ENCODE measurements at regions not wholly inside any gene's neighbourhood (a gene's known extent, or its start where the extent isn't known, plus 50 kb on each side); places are given as distances from the start of the nearest gene placed in this dataset.

DNA sequence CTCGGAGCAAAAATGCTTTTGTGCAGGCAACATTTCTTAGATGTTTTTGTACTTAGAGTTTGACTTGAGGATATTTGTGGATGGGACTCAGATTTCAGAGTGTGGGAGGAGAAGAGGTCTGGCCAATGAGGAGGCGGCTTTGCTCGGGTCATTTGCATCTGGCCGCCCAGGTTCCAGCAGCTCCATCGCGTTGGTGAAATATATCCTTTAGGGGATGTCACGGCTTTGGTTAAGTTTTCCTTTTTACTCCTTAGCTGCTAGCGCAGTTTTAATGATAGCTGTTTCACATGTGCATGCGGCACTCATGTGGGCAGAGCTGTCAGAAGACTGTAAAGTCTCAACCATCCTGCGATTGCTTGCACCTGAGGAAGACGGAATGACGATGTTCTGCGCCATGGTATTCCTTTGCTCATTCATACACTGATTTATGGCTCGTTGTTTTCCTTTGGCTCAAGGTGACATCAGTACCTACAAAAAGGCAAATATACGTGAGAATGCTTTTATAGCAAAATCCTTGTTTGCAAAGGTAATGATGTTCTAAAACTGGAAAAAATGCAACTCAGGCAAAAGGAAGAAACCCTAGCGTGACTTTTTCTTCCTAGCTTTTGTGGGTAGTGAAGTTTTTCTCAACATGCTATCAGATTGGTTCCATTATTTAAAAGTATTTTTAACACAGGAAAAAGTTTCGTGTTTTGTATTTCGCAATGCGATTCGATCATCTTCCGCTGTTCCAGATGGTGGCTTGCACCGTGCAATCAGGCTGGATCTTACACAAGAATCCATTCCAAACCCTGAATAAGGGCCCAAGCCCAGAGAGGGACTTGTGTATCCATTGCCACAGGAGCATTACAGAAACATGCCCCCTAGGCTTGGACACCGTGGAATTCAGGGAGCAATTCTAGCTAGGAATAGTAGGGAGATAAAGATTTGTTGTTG is 70.5 kb upstream of the ZNF516 start:
- TF ChIP-seq JUND (IDR thresholded peaks at IDR 0.05; ENCODE audit: low read depth), result no peak
- peak; percentile 85 to 88 for DNase-seq (ENCODE audit: low read depth in 1 of 2, low spot score in 1 of 2)
- in situ Hi-C loops (cut with HindIII; ENCODE audit: low pct_unique_long_range_greater_than_20kb, low sequenced_read_pairs), result no loop called here

DNA sequence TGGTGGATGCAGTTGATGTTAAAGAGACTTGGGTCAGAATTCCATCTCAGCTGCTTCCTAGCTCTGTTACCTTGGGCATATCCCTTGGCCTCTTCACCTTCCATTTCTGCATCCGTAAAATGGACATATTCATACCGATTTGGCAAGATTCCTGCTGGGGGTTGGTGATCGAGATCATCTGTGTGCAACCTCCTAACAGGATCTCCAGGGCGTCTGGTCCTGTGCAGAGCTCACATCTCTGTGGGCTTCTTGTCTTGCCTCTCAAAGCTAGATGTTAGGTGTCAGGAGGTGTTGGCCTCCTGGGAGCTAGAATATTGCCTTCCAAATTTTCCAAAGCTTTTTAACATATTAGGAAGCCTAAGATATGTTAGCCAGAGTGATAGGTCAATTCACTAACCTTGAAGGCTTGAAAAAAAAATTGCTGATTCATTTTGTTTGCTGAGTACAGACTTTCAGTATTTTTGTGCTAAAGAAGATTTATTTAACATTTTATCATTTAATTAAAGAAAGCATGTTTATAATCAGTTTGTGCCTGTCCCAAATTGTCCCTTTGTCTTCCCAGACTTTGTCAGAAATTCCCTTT is 69.7 kb upstream of the ZNF516 start:
- in situ Hi-C loops (cut with HindIII; ENCODE audit: low pct_unique_long_range_greater_than_20kb, low sequenced_read_pairs), result no loop called here

DNA sequence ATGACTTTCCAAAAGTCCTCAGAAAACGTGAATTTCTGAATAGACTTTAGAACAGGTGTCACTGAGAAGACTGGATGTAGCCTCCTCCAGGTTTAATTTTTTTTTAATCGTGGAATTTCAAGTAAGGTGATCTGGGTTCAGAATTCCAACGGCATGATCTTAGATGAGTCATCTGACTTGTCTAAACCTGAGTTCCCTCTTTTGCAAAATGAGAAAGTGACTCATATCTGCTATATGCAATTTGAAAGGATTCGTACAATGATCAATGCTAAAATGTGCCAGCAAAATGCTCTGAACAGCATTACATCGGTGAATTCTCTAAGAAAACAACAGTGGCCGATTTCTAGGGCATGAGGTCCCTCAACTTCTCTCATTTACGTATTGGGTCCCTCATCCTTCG is 69.1 kb upstream of the ZNF516 start:
- DNase-seq (ENCODE audit: low read depth in 1 of 2, low spot score in 1 of 2), result no peak
- in situ Hi-C loops (cut with HindIII; ENCODE audit: low pct_unique_long_range_greater_than_20kb, low sequenced_read_pairs), result no loop called here
- TF ChIP-seq JUND (IDR thresholded peaks at IDR 0.05; ENCODE audit: low read depth), result no peak

More for the DNA sequence above, 69.7 kb upstream of the ZNF516 start:
- DNase-seq (ENCODE audit: low read depth in 1 of 2, low spot score in 1 of 2), result peak in 1 of 2 experiments; percentile 6
- TF ChIP-seq JUND (IDR thresholded peaks at IDR 0.05; ENCODE audit: low read depth), result no peak

DNA sequence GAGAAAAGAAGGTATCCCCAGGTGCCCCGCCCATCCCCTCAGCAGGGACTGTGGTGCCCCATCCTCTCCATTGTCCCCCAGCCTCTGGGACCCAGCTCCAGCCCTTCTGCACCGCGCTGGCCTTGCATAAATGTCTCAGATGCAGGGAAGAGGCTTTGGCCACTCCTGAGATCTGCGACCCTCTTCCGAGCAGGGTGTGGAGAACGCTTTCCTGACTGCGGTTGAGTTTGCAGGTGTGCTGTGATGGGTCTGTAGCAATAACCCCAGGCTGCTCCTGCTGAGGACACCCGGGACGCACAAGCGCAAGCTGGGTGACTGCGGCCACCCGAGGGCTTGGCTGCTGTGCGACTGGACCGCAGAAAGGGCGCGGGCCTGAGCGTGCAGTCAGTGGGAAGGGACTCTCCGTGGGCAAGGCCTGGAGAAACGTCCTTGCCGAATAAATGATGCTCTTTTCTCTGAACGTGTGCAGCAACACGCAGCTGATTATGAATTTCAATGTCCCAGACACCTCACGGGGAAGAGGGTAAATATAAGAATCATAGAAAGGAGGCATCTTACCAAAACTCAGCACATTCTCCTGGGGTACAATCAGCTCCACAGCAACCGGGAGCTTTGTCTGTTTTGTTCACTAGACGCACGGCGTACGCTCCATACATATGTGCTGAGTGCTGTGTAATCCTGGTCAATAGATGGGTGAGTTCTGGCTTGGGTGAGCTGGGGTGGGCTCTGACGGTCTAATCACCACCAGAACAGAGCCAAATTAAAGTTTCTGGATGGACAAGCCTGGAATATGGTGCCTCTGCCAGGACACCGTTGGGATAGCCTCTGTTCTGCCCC is 67.5 kb upstream of the ZNF516 start:
- in situ Hi-C loops (cut with HindIII; ENCODE audit: low pct_unique_long_range_greater_than_20kb, low sequenced_read_pairs), result no loop called here
- no peak for DNase-seq (ENCODE audit: low read depth in 1 of 2, low spot score in 1 of 2)
- no peak for TF ChIP-seq JUND (IDR thresholded peaks at IDR 0.05; ENCODE audit: low read depth)

DNA sequence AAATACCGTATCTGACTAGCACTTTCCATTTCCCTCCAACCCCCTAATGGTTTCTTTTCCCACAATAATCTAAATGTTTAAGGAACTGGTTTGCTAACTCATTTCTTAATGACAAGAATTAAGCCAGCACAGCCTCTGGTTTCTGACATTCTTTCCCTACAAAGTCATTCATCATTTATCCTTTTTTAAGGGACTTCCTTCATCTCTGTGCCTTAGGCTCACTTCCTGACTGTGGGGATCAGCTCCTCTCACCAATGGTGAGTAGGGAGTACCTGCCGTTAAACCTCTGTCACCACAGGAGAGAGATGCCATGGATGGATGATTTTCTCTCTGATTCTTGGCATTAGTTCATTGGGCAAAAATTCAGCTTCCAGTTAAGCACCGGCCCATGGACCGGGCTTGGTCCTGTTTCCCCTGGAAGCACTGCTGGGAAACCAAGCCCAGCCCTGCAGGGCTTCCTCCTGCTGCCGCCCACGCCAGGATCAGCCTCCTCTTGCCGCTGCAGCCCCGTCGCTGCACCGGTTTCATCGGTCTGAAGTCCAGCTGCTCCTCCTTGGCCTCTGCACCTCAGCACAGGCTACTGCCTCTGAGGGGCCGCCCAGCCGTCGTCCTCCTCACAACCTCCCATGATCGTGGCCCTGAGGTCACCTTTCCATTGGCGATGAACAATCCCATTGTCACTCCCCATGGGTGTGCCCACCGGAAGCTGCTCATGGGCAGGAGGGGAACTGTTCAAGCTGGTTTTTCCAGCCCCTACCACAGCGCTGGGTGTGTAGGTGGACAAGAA is 64.0 kb upstream of the ZNF516 start:
- in situ Hi-C loops (cut with HindIII; ENCODE audit: low pct_unique_long_range_greater_than_20kb, low sequenced_read_pairs), result no loop called here
- TF ChIP-seq JUND (IDR thresholded peaks at IDR 0.05; ENCODE audit: low read depth), result no peak
- peak in 1 of 2 experiments; percentile 36 for DNase-seq (ENCODE audit: low read depth in 1 of 2, low spot score in 1 of 2)

DNA sequence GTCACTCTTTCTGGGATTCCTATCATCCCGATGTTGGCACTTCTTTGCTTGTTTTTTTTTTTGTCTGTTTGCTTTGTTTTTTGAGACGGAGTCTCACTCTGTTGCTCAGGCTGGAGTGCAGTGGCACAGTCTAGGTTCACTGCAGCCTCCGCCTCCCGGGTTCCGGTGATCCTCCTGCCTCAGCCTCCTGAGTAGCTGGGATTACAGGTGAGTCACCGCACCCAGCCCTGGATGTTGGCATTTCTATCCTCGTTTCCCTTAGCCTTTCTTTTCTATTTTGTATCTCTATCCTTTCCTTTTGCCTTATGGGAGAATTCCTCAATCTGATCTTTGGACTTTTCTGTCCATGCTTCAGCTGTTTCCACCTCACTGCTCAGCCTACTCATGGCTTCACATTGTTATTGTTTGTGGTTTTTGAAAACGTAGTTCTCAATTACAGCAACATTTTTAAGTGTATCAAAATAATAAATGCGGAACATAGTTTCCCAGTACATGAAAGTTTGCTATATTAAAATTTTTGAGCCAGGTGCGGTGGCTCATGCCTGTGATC is 62.1 kb upstream of the ZNF516 start:
- no peak for DNase-seq (ENCODE audit: low read depth in 1 of 2, low spot score in 1 of 2)
- TF ChIP-seq JUND (IDR thresholded peaks at IDR 0.05; ENCODE audit: low read depth), result no peak
- in situ Hi-C loops (cut with HindIII; ENCODE audit: low pct_unique_long_range_greater_than_20kb, low sequenced_read_pairs), result no loop called here

DNA sequence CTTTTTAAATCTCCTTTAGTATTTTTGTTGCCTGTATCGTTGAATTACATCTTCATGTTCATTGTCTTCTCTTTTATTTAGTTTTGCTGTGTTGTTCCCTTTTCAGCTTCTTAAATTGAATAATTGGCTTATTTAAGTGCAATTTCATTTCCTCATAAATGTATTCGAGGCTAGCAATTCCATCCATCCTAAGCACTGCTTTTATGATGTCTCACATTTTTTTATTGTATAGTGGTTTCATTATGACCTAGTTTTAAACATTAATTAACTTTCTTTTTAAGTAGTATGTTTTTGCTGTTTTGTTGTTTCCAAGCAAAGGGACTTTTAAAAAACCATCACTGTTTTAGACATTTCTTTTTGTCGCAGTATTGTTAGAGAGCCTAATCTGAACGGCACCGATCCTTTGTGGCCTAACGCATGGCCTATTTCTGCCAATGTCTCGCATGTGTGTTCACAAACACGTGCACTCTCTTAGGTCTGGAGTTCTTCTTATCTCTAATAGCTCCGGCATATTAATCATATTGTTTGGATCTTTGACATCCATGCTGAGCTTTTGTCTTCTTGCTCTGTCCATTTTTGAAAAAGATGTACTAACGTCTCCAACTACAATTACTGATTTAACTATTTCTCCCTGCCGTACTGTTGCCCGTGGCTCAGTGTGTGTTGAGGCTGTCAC is 59.6 kb upstream of the ZNF516 start:
- in situ Hi-C loops (cut with HindIII; ENCODE audit: low pct_unique_long_range_greater_than_20kb, low sequenced_read_pairs), result no loop called here
- TF ChIP-seq JUND (IDR thresholded peaks at IDR 0.05; ENCODE audit: low read depth), result no peak

DNA sequence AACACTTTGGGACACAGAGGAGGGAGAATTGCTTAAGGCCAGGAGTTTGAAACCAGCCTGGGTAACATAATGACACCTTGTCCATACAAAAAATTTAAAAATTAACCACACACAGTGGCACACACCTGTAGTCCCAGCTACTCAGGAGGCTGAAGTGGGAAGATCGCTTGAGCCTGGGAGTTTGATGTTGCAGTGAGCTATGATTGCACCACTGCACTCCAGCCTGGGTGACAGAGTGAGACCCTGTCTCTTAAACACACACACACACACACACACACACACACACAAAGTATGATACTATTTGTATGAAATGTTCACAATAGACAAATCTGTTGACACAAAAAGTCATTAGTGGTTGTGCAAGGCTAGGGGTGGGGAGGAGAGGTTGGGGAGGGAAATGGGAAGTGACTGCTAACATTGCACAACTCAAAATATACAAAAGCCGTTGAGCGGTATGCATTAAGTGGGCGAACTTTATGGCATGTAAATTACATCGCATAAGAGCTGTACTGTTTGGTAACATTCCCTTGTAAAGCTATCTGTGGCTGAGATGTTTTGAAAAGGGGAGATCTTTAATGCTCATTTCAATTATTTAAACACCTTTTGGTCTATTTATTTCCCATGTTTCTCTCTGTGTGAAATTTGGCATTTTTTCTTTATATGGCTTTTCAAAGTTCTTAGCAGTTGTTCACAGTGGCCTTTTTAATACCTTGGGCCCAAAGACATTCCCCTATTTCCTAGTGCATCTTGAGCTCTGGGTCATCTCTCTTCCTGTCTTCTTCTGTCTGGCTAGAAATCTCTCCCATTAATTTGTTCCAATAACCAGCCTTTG is 58.9 kb upstream of the ZNF516 start:
- peak in 1 of 2 experiments; percentile 27 for DNase-seq (ENCODE audit: low read depth in 1 of 2, low spot score in 1 of 2)
- in situ Hi-C loops (cut with HindIII; ENCODE audit: low pct_unique_long_range_greater_than_20kb, low sequenced_read_pairs), result no loop called here
- no peak for TF ChIP-seq JUND (IDR thresholded peaks at IDR 0.05; ENCODE audit: low read depth)

More for the DNA sequence above, 59.6 kb upstream of the ZNF516 start:
- no peak for DNase-seq (ENCODE audit: low read depth in 1 of 2, low spot score in 1 of 2)

DNA sequence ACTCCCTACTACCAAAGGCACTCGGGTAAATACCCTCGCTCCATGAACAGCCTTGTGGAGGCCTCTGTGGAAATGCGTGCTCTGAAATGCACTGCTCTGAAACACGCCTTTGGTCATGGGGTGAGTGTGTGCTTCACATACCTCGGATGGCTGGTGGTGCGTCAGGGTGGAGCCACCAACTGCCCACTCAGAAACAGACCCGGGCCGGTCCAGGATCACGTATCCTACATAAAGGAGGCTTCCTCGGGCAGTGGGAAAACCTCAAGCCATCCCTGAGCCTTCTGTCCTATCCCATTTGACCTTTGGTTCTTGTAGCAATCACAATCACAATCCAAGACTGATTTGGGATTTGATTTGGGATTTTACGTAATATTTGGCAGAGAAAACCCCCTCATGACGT is 53.5 kb upstream of the ZNF516 start:
- in situ Hi-C loops (cut with HindIII; ENCODE audit: low pct_unique_long_range_greater_than_20kb, low sequenced_read_pairs), result no loop called here
- DNase-seq (ENCODE audit: low read depth in 1 of 2, low spot score in 1 of 2), result no peak
- TF ChIP-seq JUND (IDR thresholded peaks at IDR 0.05; ENCODE audit: low read depth), result no peak

DNA sequence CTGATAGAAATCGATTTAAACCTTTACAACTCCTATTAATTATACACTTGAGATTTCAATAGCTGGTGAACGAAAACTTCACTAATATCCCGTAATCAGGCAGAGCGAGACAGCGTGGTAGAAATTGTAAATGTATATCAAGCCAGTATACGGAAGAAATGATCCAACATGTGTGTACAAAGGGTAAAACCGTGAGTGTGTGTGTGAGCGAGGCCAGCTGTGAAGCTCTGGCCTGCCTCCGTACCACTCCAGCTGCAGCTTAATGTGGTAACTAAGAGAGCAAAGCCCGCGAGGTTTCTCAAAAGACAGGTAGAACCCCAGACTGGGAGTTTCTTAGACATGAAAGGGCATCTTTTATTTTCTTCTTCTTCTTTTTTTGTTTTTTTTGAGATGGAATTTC is 52.3 kb upstream of the ZNF516 start:
- DNase-seq (ENCODE audit: low read depth in 1 of 2, low spot score in 1 of 2), result no peak
- in situ Hi-C loops (cut with HindIII; ENCODE audit: low pct_unique_long_range_greater_than_20kb, low sequenced_read_pairs), result no loop called here
- no peak for TF ChIP-seq JUND (IDR thresholded peaks at IDR 0.05; ENCODE audit: low read depth)
